ENCODE measurements at regions not wholly inside any gene's neighbourhood (a gene's known extent, or its start where the extent isn't known, plus 50 kb on each side); places are given as distances from the start of the nearest gene placed in this dataset.

DNA sequence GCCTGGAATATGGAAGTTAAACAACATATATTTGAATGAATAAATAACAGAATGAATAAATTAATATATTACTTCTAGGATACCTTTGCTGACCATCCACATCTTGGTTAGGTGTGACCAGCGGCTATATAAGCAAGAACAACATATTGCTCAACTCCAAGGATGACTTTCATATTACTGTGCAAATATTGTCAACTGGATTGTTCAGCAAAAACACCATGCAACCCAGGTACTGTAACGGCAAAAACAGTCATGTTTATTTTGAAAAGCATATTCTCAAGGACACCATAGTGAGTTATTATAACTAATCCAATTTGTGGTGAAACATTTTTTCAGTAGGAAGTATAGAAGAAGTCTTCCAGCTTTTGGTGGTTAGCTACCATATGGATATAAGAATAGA is 907.9 kb downstream of the IGSF11 start (continued):
- TF ChIP-seq, protein P1, sequence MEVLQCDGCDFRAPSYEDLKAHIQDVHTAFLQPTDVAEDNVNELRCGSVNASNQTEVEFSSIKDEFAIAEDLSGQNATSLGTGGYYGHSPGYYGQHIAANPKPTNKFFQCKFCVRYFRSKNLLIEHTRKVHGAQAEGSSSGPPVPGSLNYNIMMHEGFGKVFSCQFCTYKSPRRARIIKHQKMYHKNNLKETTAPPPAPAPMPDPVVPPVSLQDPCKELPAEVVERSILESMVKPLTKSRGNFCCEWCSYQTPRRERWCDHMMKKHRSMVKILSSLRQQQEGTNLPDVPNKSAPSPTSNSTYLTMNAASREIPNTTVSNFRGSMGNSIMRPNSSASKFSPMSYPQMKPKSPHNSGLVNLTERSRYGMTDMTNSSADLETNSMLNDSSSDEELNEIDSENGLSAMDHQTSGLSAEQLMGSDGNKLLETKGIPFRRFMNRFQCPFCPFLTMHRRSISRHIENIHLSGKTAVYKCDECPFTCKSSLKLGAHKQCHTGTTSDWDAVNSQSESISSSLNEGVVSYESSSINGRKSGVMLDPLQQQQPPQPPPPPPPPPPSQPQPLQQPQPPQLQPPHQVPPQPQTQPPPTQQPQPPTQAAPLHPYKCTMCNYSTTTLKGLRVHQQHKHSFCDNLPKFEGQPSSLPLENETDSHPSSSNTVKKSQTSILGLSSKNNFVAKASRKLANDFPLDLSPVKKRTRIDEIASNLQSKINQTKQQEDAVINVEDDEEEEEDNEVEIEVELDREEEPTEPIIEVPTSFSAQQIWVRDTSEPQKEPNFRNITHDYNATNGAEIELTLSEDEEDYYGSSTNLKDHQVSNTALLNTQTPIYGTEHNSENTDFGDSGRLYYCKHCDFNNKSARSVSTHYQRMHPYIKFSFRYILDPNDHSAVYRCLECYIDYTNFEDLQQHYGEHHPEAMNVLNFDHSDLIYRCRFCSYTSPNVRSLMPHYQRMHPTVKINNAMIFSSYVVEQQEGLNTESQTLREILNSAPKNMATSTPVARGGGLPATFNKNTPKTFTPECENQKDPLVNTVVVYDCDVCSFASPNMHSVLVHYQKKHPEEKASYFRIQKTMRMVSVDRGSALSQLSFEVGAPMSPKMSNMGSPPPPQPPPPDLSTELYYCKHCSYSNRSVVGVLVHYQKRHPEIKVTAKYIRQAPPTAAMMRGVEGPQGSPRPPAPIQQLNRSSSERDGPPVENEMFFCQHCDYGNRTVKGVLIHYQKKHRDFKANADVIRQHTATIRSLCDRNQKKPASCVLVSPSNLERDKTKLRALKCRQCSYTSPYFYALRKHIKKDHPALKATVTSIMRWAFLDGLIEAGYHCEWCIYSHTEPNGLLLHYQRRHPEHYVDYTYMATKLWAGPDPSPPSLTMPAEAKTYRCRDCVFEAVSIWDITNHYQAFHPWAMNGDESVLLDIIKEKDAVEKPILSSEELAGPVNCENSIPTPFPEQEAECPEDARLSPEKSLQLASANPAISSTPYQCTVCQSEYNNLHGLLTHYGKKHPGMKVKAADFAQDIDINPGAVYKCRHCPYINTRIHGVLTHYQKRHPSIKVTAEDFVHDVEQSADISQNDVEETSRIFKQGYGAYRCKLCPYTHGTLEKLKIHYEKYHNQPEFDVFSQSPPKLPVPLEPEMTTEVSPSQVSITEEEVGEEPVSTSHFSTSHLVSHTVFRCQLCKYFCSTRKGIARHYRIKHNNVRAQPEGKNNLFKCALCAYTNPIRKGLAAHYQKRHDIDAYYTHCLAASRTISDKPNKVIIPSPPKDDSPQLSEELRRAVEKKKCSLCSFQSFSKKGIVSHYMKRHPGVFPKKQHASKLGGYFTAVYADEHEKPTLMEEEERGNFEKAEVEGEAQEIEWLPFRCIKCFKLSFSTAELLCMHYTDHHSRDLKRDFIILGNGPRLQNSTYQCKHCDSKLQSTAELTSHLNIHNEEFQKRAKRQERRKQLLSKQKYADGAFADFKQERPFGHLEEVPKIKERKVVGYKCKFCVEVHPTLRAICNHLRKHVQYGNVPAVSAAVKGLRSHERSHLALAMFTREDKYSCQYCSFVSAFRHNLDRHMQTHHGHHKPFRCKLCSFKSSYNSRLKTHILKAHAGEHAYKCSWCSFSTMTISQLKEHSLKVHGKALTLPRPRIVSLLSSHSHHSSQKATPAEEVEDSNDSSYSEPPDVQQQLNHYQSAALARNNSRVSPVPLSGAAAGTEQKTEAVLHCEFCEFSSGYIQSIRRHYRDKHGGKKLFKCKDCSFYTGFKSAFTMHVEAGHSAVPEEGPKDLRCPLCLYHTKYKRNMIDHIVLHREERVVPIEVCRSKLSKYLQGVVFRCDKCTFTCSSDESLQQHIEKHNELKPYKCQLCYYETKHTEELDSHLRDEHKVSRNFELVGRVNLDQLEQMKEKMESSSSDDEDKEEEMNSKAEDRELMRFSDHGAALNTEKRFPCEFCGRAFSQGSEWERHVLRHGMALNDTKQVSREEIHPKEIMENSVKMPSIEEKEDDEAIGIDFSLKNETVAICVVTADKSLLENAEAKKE (CRISPR knock-in tag; IDR thresholded peaks at IDR 0.05) = no peak
- TF ChIP-seq, protein P2, sequence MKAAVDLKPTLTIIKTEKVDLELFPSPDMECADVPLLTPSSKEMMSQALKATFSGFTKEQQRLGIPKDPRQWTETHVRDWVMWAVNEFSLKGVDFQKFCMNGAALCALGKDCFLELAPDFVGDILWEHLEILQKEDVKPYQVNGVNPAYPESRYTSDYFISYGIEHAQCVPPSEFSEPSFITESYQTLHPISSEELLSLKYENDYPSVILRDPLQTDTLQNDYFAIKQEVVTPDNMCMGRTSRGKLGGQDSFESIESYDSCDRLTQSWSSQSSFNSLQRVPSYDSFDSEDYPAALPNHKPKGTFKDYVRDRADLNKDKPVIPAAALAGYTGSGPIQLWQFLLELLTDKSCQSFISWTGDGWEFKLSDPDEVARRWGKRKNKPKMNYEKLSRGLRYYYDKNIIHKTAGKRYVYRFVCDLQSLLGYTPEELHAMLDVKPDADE (IDR thresholded peaks at IDR 0.05) = no peak
- TF ChIP-seq NANOG (IDR thresholded peaks at IDR 0.05; ENCODE audit: borderline replicate concordance) = no peak

DNA sequence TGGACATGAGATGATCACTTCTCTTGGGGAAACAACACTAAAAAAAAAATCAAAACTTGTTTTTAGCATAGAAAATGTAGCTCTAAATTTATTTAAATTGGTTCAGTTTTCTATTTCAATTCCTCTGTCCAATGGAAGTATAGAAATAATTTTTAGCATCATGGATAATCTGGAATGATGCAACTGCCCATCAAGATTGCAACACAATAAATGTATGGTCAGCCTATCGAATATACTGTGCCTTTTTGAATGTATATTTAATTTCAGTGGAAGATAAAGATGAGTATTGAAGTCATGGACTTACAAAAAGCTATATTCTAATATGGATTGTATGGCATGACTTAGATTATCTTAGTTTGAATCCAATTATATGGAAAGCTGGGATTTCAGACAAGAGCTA is 906.7 kb downstream of the IGSF11 start:
- Histone ChIP-seq H3K27ac (ENCODE audit: low read depth) (no peak overlapping the region), H3K4me1 (ENCODE audit: insufficient read depth) (no peaks in the 10 kb centered on the region), H3K4me3 (no peak overlapping the region), H3K9me2 (ENCODE audit: insufficient read depth) (no peaks in the 10 kb centered on the region), H3K79me2 (replicated peaks; ENCODE audit: insufficient read depth) (no peaks in the 10 kb centered on the region), H3K4me2 (no peak overlapping the region), H3F3A (replicated peaks; ENCODE audit: low read depth) (no peaks in the 10 kb centered on the region), H2AFZ (peak overlapping the region; percentile 50; the same call in 1 of the 2 replicates), H3K36me3 (ENCODE audit: insufficient read depth) (no peaks in the 10 kb centered on the region), H4K20me1 (replicated peaks; ENCODE audit: insufficient read depth) (no peaks in the 10 kb centered on the region), H3K27me3 (ENCODE audit: insufficient read depth) (no peaks in the 10 kb centered on the region)
- Mint-ChIP-seq H3K4me3 (no peak overlapping the region), H3K36me3 (ENCODE audit: low read depth) (no peaks in the 10 kb centered on the region), H3K27ac (peak overlapping the region; percentile 75; the same call in 1 of the 2 replicates), H3K9me3 (no peaks in the 10 kb centered on the region), H3K4me1 (no peaks in the 10 kb centered on the region), H3K27me3 (ENCODE audit: insufficient read depth, low read depth, poor library complexity) (no peaks in the 10 kb centered on the region)
- DNase-seq (ENCODE audit: low spot score) = no peak
- ATAC-seq = no peak
- TF ChIP-seq JUNB (IDR thresholded peaks at IDR 0.05; ENCODE audit: unreplicated experiment) (no peak), NANOG (IDR thresholded peaks at IDR 0.05; ENCODE audit: borderline replicate concordance) (no peak)

Measured in GM23338 (cell line).